Panc1 (cell line): ENCODE measurements at regions not wholly inside any gene's neighbourhood (a gene's known extent, or its start where the extent isn't known, plus 50 kb on each side); places are given as distances from the start of the nearest gene placed in this dataset.

Experiments used
- ATAC-seq: fragments of 200-7000 bp; cut with Tn5 transposase; 2 replicates; pipeline ENCODE4 v1.9.1; 2020; ENCODE audit warnings: mild to moderate bottlenecking, moderate library complexity
- BruUV-seq: library from RNA; stranded (reverse); fragments of 400-500 nt; replicated peaks from 2 replicates; lab custom pipeline; 2021; lab: Mats Ljungman, UMichigan
- CTCF ChIA-PET: fragments of 300-600 bp; sonication (Branson Sonifier 250); formaldehyde crosslinking; loops from one replicate; lab custom pipeline; 2022; ENCODE audit warnings: antibody characterized with exemption; lab: Charles Lee
- POLR2A ChIA-PET: fragments of 300-600 bp; sonication (Branson Sonifier 250); formaldehyde crosslinking; loops from one replicate; lab custom pipeline; 2022; ENCODE audit warnings: antibody characterized with exemption; lab: Charles Lee
- DNase-seq: peaks from one replicate; pipeline ENCODE4 v3.0.0-alpha.2; 2010; ENCODE audit warnings: low read depth, low spot score
- H3K27ac ChIP-seq: 2 replicates; pipeline ENCODE4 v1.5.1; 2011; ENCODE audit warnings: mild to moderate bottlenecking, low read length, inconsistent platforms
- H3K27me3 ChIP-seq: fragments of 200-500 bp; sonication (Bioruptor generic); 2 replicates; pipeline ENCODE4 v1.6.0; 2014; ENCODE audit warnings: low read length, inconsistent platforms; ENCODE audit not compliant: control insufficient read depth, insufficient read depth
- H3K36me3 ChIP-seq: fragments of 200-500 bp; sonication (Bioruptor generic); 2 replicates; pipeline ENCODE4 v1.5.1; 2014; ENCODE audit warnings: inconsistent platforms, mild to moderate bottlenecking, low read length, moderate library complexity; ENCODE audit not compliant: control insufficient read depth, insufficient read depth
- H3K4me1 ChIP-seq: 2 replicates; pipeline ENCODE4 v1.5.1; 2011; ENCODE audit warnings: inconsistent platforms, mild to moderate bottlenecking, low read length, moderate library complexity; ENCODE audit not compliant: control insufficient read depth, insufficient read depth
- H3K4me3 ChIP-seq, 2 experiments: 2 replicates each; pipeline ENCODE4 v1.5.1; 2011 to 2012; ENCODE audit warnings: low read depth in 2 of 2, low read length in 2 of 2, mild to moderate bottlenecking in 2 of 2, inconsistent platforms in 1 of 2, moderate library complexity in 1 of 2
- H3K9me3 ChIP-seq: fragments of 200-500 bp; sonication (Bioruptor generic); 2 replicates; pipeline ENCODE4 v1.5.1; 2014; ENCODE audit warnings: low read depth, mild to moderate bottlenecking, inconsistent platforms, low read length, moderate library complexity; ENCODE audit not compliant: control insufficient read depth, insufficient read depth
- POLR2AphosphoS5 ChIP-seq: IDR thresholded peaks from 2 replicates; pipeline ENCODE4 v1.6.1; 2012; ENCODE audit warnings: mild to moderate bottlenecking, low read depth, low read length, moderate library complexity
- SIN3A ChIP-seq: IDR thresholded peaks from 2 replicates; pipeline ENCODE4 v1.6.1; 2012; ENCODE audit warnings: low read depth, mild to moderate bottlenecking, low read length, moderate library complexity, borderline replicate concordance; ENCODE audit not compliant: insufficient read depth
- TCF7L2 ChIP-seq: IDR thresholded peaks from 2 replicates; pipeline ENCODE4 v1.6.1; 2011; ENCODE audit warnings: mild to moderate bottlenecking, low read depth, low read length, inconsistent platforms
- in situ Hi-C: cut with HindIII; loops from 2 replicates; pipeline ENCODE4 v1.10.0; 2016; ENCODE audit warnings: low sequenced_read_pairs, low pct_unique_long_range_greater_than_20kb
- intact Hi-C: fragments of 100-400 bp; cut with micrococcal nuclease; formaldehyde crosslinking; loops from one replicate; pipeline ENCODE4 v1.10.0; 2022; ENCODE audit not compliant: unreplicated experiment
- TF ChIP-seq, protein P1 (sequence below): fragments of 450-650 bp; IDR thresholded peaks from 2 replicates; pipeline ENCODE4 v1.5.1; 2017; ENCODE audit warnings: mild to moderate bottlenecking
- TF ChIP-seq, protein P2 (sequence below), 2 experiments: IDR thresholded peaks; 2 replicates each; pipeline ENCODE4 v1.6.1; 2011 to 2012; ENCODE audit warnings: low read depth in 2 of 2, control low read depth in 1 of 2, low read length in 1 of 2, mild to moderate bottlenecking in 1 of 2, moderate library complexity in 1 of 2; ENCODE audit not compliant: insufficient read depth in 1 of 2

GRCh38 chr6:71588490-71588889 is 297.9 kb upstream of the RIMS1 start:
- Histone ChIP-seq H3K4me3 (no peak overlapping the region), H3K36me3 (no peaks in the 10 kb centered on the region), H3K27me3 (no peaks in the 10 kb centered on the region)

GRCh38 chr6:71589254-71589653 is 297.1 kb upstream of the RIMS1 start:
- no peak for DNase-seq
- intact Hi-C loops, result no loop called here
- CTCF ChIA-PET, result no interaction called here

More at GRCh38 chr6:71588490-71588889, 297.9 kb upstream of the RIMS1 start:
- intact Hi-C loops, result no loop called here
- Histone ChIP-seq H3K27ac (no peak overlapping the region), H3K4me1 (no peaks in the 10 kb centered on the region), H3K9me3 (no peaks in the 10 kb centered on the region)
- no TSS peak for BruUV-seq
- CTCF ChIA-PET, result no interaction called here
- in situ Hi-C loops, result no loop called here
- no peak for TF ChIP-seq POLR2AphosphoS5
- TF ChIP-seq, protein P1, sequence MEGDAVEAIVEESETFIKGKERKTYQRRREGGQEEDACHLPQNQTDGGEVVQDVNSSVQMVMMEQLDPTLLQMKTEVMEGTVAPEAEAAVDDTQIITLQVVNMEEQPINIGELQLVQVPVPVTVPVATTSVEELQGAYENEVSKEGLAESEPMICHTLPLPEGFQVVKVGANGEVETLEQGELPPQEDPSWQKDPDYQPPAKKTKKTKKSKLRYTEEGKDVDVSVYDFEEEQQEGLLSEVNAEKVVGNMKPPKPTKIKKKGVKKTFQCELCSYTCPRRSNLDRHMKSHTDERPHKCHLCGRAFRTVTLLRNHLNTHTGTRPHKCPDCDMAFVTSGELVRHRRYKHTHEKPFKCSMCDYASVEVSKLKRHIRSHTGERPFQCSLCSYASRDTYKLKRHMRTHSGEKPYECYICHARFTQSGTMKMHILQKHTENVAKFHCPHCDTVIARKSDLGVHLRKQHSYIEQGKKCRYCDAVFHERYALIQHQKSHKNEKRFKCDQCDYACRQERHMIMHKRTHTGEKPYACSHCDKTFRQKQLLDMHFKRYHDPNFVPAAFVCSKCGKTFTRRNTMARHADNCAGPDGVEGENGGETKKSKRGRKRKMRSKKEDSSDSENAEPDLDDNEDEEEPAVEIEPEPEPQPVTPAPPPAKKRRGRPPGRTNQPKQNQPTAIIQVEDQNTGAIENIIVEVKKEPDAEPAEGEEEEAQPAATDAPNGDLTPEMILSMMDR, result no peak
- TF ChIP-seq, protein P2, sequence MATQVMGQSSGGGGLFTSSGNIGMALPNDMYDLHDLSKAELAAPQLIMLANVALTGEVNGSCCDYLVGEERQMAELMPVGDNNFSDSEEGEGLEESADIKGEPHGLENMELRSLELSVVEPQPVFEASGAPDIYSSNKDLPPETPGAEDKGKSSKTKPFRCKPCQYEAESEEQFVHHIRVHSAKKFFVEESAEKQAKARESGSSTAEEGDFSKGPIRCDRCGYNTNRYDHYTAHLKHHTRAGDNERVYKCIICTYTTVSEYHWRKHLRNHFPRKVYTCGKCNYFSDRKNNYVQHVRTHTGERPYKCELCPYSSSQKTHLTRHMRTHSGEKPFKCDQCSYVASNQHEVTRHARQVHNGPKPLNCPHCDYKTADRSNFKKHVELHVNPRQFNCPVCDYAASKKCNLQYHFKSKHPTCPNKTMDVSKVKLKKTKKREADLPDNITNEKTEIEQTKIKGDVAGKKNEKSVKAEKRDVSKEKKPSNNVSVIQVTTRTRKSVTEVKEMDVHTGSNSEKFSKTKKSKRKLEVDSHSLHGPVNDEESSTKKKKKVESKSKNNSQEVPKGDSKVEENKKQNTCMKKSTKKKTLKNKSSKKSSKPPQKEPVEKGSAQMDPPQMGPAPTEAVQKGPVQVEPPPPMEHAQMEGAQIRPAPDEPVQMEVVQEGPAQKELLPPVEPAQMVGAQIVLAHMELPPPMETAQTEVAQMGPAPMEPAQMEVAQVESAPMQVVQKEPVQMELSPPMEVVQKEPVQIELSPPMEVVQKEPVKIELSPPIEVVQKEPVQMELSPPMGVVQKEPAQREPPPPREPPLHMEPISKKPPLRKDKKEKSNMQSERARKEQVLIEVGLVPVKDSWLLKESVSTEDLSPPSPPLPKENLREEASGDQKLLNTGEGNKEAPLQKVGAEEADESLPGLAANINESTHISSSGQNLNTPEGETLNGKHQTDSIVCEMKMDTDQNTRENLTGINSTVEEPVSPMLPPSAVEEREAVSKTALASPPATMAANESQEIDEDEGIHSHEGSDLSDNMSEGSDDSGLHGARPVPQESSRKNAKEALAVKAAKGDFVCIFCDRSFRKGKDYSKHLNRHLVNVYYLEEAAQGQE (IDR thresholded peaks at IDR 0.05; ENCODE audit: insufficient read depth in 1 of 2, low read depth in 2 of 2, low read length in 1 of 2), result no peak
- no peak for TF ChIP-seq TCF7L2
- TF ChIP-seq SIN3A, result no peak
- ATAC-seq (no peak), DNase-seq (no peak)
- POLR2A ChIA-PET, result no interaction called here

More at GRCh38 chr6:71589254-71589653, 297.1 kb upstream of the RIMS1 start:
- no peak overlapping the region for H3K4me3 ChIP-seq
- no peaks in the 10 kb centered on the region for H3K9me3 ChIP-seq
- no peaks in the 10 kb centered on the region for H3K36me3 ChIP-seq
- POLR2A ChIA-PET, result no interaction called here
- no peak overlapping the region for H3K27ac ChIP-seq
- H3K27me3 ChIP-seq, result no peaks in the 10 kb centered on the region
- no peaks in the 10 kb centered on the region for H3K4me1 ChIP-seq
- no TSS peak for BruUV-seq
- ATAC-seq, result no peak
- no peak for TF ChIP-seq TCF7L2
- TF ChIP-seq, protein P2 (IDR thresholded peaks at IDR 0.05; ENCODE audit: insufficient read depth in 1 of 2, low read depth in 2 of 2, low read length in 1 of 2), result no peak
- TF ChIP-seq POLR2AphosphoS5, result no peak
- TF ChIP-seq SIN3A, result no peak
- TF ChIP-seq, protein P1, result no peak
- in situ Hi-C loops, result no loop called here
